Fibroblast of pulmonary artery (primary cell): ENCODE measurements at regions not wholly inside any gene's neighbourhood (a gene's known extent, or its start where the extent isn't known, plus 50 kb on each side); places are given as distances from the start of the nearest gene placed in this dataset.
A peak's percentile ranks its signal among the peaks of the same experiment; 100 is the strongest.

Source experiments
- DNase-seq: peaks from one replicate; pipeline ENCODE4 v3.0.0-alpha.2; 2010; ENCODE audit warnings: low read depth
- H3K4me3 ChIP-seq: replicated peaks from 2 replicates; pipeline ENCODE4 v1.5.1; 2011; ENCODE audit warnings: low read depth, mild to moderate bottlenecking, control low read depth, low read length, moderate library complexity
- CTCF ChIP-seq: IDR thresholded peaks from 2 replicates; pipeline ENCODE4 v1.5.1; 2011; ENCODE audit warnings: mild to moderate bottlenecking, control low read depth, low read length, inconsistent platforms; ENCODE audit errors: missing control alignments

DNA sequence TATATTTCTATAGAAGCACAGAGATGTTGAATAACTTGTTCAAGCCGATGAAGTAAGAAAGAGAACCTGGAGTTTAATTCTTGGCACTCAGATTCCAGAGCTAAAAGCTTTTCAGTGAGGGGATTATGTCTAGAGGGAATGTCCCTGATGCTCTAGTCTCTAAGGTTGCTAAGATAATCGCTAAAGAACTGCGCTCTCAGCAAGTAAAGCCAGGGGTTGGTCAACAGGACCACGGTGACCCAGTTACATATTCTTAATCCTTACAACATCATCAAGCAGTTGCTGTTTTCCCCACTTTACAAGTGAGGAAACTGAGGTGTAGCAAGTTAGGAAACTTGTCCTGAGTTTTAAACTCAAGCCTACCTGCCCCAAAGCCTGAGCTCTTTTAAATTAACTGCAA, 110.8 kb downstream of the DAD1 start:
- H3K4me3 ChIP-seq, result no peak overlapping the region
- no peak for DNase-seq
- TF ChIP-seq CTCF, result no peak

DNA sequence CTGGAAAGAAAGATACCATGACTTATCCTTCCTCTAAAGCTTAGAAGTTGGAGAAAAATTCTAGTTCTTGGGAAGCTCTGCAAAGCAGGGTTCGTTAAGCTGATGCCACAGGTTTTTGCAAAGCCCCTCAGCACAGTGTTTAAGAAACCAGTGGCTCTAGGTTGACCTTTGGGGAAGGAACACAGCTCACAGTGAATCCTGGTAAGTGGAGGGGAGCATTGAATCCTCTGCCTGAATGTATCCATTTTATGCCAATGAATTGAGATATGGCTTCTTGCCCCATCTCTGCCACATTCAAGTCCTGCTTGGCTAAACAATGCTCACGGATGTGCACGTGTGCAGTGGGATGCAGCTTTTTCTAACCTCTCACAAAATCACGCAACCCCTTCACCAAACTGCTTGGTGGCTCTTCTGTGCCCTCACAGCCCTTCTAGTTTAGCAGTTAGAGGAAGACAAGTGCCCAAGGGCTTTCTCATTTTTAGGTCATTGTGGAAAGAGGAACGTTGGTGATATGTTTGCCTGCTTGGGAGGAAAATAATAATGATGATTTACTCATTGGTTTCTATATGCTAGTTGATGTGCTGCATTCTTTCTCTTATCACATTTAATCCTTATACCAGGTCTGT, 111.3 kb downstream of the DAD1 start:
- no peak for DNase-seq
- H3K4me3 ChIP-seq, result no peak overlapping the region
- no peak for TF ChIP-seq CTCF

DNA sequence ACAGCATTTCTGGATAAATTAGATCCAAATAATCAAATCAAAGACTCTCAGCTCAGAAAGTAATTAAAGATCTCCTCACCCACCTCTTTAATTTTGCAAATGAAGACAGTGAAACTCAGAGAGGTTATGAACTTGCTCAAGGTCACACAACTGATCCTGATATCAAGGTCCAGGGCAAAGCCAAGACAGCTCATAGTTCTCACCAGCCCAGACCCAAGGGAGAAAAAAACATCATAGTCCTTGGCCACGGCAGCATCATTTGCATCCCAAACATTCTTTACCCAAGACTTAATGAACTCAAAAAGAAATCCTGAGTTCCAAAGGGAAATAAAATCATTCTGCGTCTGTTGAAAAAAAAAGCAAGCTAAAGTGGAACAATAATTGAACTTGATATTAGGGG, 112.1 kb downstream of the DAD1 start:
- H3K4me3 ChIP-seq, result no peak overlapping the region
- TF ChIP-seq CTCF, result no peak
- no peak for DNase-seq

GRCh38 chr14:22476005-22476751, 112.8 kb downstream of the DAD1 start:
- no peak for TF ChIP-seq CTCF
- DNase-seq, result no peak
- no peak overlapping the region for H3K4me3 ChIP-seq

- H3K4me3 ChIP-seq, result no peak overlapping the region
- no peak for DNase-seq
Observed at GRCh38 chr14:22475381-22475780, 113.6 kb downstream of the DAD1 start.

DNA sequence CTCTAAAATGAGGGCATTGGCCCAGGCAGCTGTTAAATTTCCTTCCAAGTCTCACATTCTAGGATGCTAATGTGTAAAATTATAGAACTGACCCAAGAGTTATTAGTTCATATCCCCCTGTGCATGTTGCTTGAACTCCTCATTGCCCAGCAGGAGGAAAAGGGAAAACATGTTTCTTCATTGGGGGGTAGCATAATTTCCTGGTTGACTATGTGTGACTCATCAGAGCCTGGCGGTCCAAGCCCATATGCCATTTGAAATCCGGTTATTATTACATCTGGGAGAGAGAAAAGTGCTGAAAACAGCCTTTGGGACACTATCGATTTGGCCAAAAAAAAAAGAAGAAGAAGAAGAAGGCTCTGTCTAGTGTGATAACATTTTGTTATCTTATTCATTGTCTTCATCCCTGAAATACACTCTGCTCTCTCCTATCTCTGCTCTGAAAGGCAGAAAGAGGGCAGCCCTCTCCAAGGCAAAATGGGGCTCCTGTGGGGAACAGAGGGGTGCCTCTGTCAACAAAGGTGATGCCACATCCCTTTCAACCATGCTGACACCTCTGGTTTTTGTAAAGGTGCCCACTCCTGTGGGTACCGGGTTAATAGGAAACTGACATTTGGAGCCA, 114.2 kb downstream of the DAD1 start:
- no peak for TF ChIP-seq CTCF
- peak; percentile 39 for DNase-seq
- no peak overlapping the region for H3K4me3 ChIP-seq

More at GRCh38 chr14:22475381-22475780, 113.6 kb downstream of the DAD1 start:
- TF ChIP-seq CTCF, result no peak
